MM.1S (cell line): ENCODE measurements at regions not wholly inside any gene's neighbourhood (a gene's known extent, or its start where the extent isn't known, plus 50 kb on each side); places are given as distances from the start of the nearest gene placed in this dataset.

Source experiments
- EZH2 ChIP-seq: fragments of 300-600 bp; sonication (generic); optimal IDR thresholded peaks from 2 replicates; pipeline ENCODE3; 2017; ENCODE audit warnings: low read depth, mild to moderate bottlenecking, antibody characterized with exemption, low read length, mixed read lengths
- EZH2phosphoT487 ChIP-seq: fragments of 300-600 bp; sonication (generic); IDR thresholded peaks from 2 replicates; pipeline ENCODE4 v1.6.1; 2018; ENCODE audit warnings: antibody characterized with exemption, low read length
- TF ChIP-seq, protein P1 (sequence below): fragments of 300-600 bp; sonication (generic); IDR thresholded peaks from 2 replicates; pipeline ENCODE4 v1.5.1; 2016; ENCODE audit warnings: antibody characterized with exemption, low read length, mixed read lengths

DNA sequence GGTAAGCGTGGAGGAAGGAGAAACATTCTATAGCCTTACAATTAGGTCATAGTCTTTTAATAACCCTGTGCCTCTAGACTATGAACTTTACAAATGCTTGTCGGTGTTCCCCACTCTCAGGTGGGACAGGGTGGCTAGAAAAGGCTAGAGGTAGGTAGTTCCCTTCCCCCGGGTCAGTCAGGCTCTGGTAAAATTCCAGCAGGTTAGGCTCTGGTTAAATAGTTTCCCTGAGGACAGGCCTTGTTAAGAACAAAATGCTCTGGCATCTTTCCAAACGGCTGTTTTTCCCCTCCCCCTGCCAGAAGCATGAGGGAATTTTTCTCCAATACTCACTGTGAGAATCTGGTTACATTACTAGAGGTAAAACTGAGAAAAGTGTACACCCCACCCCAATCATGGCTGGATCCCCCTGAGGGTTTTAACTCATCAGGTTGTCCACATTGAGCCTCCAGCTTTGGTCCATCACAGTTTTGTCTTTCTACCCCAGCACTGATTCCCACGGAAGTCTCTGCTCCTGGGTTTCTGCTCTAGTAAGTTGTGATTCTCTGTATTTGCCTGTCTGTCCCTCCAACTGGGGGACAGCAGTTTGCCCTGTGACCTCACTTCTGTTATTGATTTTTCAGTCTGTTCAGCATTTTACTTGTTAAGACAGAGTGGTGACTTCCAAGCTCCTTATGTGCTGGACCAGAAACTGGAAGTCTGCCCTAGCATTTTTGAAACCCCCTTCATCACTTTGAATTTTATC lies 84.7 kb upstream of the ADGRF1 start:
- TF ChIP-seq, protein P1, sequence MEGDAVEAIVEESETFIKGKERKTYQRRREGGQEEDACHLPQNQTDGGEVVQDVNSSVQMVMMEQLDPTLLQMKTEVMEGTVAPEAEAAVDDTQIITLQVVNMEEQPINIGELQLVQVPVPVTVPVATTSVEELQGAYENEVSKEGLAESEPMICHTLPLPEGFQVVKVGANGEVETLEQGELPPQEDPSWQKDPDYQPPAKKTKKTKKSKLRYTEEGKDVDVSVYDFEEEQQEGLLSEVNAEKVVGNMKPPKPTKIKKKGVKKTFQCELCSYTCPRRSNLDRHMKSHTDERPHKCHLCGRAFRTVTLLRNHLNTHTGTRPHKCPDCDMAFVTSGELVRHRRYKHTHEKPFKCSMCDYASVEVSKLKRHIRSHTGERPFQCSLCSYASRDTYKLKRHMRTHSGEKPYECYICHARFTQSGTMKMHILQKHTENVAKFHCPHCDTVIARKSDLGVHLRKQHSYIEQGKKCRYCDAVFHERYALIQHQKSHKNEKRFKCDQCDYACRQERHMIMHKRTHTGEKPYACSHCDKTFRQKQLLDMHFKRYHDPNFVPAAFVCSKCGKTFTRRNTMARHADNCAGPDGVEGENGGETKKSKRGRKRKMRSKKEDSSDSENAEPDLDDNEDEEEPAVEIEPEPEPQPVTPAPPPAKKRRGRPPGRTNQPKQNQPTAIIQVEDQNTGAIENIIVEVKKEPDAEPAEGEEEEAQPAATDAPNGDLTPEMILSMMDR, result no peak
- no peak for TF ChIP-seq EZH2phosphoT487
- no peak for TF ChIP-seq EZH2
